ENCODE measurements at regions not wholly inside any gene's neighbourhood (a gene's known extent, or its start where the extent isn't known, plus 50 kb on each side); places are given as distances from the start of the nearest gene placed in this dataset.

DNA sequence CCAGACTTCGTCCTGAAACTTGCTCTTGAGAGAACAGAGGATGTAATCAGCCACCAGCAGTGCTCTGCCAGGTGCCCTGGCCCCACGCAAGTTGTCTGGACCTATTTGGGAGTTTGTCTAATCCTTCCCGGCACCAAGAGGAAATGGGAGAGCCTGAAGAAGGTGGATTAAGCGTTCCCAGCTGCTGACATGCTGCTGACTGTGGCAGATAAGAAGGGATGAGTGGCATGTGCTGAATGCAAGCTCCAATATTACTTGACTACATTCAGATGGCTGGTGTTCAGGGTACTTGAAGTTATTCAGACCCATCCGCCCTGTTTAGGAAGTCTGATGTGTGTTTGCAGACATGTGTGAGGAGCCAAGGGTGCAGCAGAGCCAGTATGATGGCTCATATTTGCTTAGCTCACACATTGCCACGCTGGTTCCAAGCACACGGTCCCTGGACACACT is 440.6 kb upstream of the CCDC196 start:
- TF ChIP-seq CTCF (IDR thresholded peaks at IDR 0.05), result no peak
- TF ChIP-seq POLR2A (IDR thresholded peaks at IDR 0.05), result no peak
- TF ChIP-seq POLR2AphosphoS5 (IDR thresholded peaks at IDR 0.05), result no peak
